NCI-H510A treated with DMSO at 0.1 percent for 48 hours (cell line): ENCODE measurements at regions not wholly inside any gene's neighbourhood (a gene's known extent, or its start where the extent isn't known, plus 50 kb on each side); places are given as distances from the start of the nearest gene placed in this dataset.

Source experiments
- DNase-seq: peaks from one replicate; lab custom pipeline; 2025; lab: John Stamatoyannopoulos, UW

DNA sequence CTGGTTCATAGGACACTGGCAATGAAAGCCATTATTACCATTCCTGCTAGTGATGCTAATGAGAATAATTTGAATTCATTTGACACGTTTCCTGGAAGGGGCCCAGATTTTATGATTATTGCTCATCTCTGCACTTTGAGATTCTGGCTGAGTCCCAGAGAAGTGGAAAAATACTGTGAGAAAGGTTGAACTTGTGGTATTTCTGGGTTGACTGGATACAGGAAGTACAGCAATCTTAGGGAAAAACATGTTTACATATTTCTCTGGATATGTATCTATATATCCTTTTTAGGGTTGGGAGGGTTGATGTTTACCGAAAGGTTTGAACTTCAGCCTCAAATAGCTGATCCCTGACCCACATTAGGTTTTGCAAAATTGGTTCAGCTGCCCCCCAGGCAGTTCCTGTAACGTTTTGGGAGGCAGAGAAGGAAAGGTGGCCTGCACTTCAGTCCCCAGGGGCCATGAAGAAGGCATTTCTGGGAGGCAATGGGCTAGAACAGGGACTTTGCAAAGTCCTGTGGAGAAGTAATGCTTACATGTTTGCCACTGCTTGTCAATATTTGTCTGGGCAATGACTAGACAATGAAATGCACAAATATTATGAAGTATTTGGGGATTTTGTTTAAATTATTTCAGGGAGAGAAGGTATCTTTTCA lies 253.7 kb upstream of the PITRM1 start:
- no peak for DNase-seq

DNA sequence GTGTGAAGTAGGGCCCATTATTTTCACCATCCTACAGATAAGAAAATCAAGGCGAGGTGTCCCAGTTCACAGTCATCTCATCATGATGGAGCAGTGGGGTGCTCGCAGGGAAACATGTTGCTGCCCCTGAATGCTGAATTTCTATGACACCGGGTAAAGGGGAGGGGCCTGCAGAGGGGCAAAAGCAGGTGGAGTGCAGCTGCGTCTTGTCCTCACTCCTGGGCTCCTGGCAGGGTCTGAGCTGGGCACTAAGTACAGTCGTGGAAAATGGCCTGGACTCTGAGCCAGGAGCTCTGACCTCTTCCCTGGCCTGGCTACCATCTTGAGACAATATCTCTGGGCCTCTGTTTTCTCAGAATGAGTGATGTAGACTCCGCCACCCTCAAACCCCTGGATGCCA lies 253.1 kb upstream of the PITRM1 start:
- DNase-seq: no peak

DNA sequence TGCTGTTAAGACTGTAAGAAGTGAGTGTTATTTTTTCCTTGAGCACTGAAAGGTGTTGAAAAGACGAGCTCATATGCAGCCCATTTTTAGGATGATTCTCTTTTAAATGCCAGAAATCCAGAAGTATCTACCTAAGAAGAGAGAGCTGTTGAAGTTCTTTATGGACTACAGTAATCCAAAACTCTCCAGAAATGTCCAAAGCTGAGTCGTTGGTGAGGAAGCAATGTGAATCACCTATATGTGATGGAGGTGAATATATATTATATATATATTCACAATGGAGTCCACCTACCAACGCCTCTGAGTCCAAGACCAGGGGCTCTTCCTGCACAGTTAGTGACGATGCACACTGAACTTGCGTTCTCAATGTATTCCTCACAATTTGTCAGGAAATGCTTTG lies 252.7 kb upstream of the PITRM1 start:
- no peak for DNase-seq

DNA sequence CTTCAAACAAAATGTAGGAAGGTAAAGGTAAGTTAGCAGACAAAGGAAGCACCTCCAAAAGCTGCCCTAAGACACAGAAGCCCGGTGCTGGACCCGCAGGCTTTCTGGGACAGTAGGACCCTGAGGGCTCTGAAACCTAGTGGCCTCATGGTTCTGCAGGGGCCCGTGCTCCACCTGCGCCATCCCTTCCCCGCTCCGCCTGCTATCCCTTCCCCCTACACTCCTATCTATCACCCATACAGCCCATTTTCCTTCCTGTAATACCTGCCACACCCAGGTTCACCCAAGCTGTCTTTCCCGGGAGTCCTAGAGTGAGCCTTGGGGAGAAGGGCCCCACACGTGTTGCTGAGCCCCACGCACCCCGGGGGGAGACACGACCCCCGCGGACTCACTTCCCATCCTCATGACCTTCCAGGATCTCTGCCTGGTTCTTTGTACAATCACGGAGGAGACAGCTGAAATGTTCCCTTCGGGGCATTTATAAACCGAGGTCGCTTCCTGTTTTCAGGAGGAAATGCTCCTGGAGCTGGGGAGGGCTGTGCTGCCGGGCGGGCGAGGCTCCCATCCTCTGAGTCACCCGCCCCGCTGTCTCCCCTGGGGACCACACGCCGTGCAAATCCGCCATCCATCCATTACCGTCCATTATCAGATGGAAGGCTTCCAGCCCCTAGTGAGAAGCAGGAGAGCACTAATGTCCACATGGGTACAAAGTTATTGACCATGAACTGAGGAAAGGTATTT lies 251.7 kb upstream of the PITRM1 start:
- DNase-seq: no peak

DNA sequence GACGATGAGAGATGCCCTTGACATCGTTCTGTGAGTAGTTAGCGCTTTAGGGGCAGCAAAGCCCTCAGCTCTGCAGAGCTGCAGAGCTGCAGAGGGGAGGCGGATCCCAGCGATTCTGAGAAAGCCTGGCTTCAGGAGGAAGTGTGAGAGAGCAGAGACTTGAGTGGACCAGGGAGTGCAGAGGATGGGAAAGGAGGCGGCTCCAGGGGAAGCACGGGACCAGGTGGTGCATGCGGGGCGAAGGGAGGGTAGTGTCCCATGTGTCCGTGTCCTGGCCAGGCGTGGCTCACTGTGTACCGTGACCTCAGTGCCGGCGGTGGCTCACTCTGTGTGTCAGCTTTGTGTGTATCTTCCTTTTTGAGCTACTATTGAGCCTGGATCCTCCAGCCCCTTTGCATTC lies 250.8 kb upstream of the PITRM1 start:
- no peak for DNase-seq

DNA sequence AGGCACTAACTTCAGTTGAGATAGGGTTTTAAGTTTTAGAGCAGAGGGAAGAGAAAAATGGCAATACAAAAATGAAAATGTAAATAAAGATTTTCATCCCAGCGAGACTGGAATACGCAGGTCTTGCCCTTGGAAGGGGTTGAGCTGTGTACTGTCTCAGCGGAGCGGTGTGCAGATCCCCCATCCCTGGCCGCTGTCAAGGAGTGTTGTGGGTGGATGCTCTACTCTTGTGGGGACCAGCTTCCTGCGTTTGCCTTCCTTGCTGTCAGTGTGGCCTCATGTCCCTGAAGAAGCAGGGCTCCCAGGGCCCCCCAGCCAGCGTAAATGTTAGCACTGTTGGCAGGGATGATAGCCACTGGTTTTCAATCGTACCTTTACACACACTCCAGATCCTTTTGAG lies 249.7 kb upstream of the PITRM1 start:
- DNase-seq: no peak

DNA sequence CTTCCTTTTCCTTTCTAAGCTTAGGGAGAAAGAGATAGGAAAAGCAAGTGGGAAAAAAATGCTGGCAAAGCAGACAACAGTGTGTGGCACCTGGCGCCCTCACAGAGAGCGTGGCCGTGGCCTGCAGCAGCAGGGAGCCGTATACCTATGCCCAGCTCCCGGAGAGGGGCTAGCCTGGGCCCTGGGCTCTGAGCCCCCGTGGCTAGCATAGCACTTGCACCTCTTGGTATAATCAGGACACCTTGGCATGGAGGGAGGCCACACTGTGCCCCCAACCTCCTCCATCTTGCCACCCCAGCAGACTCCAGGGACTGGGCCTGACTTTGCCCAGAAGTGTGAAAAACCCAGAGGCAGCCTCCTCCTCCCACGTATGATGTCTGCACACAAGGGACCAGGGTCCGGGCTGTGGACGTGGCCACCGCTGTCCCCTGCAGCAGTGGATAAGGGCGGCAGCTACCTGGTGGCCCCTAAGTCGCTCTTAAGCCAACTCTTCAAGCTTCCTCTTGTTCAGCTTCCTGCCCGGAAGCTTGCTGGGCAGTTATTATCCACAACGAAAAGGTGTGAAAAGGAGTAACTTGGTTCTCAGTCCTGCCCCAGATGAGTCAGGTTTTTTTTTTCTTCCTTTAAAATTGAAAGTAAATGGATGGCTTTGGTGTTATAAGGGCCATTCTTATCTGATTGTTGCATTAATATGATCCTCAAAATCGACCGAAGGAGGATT lies 249.1 kb upstream of the PITRM1 start:
- no peak for DNase-seq

DNA sequence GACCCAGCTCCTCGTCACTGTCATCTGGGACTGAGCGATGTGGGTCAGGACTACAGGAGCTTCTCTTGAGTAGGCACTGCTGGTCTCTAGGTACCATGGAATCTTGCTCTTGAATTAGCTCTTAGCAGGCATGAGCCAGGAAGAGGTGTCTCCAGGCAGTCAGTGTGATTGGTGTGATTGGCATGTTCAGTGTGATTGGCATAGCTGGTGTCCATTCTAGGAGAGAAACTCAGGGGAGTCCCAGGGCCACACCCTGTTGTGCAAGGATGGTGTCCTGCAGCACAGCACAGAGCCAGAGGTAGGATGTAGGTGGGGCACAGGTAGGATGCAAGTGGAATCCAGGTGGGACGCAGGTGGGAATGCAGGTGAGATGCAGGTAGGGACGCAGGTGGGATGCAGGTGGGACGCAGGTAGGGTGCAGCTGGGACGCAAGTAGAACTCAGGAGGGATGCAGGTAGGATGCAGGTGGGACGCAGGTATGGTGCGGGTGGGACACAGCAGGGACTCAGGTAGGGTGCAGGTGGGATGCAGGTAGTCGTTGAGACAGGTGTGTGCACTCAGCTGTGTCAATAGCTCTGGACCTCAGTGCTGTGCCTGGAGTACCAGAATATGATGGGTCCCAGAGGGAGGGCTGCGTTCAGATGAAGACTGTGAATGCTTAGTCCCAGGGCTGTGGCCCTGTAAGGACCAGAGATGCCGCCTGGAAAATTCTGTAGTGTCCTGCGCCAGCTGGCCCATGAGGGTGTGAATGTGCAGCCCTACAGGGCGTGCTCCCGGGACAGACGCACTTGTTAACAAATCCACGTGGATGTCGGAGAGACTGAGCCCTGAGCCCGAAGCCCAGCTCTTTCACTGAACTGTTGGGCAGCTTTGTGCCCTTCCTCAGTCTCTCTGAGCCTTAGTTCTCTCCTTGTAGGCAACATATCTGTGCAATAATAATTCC lies 248.2 kb upstream of the PITRM1 start:
- no peak for DNase-seq

DNA sequence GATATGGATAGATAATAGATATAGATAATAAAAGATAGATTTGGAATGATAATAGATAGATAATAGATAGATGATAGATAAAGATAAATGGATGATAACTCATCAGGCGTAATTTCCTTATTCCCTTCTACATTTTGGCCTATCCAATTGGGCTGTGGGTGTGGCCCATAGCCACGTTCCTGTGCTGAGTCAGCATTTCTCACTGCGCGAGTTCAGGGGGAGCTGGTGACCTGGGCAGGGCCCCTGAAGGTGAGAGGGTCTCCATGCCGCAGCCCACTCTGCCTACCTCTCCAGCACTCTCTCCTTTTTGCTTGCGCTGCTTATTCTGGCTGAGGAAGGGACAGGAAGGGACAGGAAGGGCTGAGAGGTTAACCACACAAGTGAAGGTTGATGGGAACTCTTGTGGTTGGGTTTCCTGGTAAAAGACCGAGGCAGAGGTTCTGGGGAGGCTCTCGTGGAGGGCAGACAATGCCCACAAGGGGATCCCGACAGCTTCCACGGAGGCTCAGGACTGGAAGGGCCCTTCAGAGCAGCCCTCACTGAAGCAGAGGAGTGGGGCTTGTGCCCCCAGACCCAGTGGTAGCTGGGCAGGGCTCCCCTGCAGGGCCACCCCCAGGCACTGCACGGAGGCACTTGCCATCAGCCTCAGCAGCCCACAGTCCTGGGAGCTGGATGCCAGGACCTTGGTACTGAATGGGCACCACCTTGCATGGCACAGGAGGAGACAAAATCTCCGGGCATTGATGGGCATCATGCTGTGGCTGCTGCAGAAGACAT lies 247.3 kb upstream of the PITRM1 start:
- no peak for DNase-seq

DNA sequence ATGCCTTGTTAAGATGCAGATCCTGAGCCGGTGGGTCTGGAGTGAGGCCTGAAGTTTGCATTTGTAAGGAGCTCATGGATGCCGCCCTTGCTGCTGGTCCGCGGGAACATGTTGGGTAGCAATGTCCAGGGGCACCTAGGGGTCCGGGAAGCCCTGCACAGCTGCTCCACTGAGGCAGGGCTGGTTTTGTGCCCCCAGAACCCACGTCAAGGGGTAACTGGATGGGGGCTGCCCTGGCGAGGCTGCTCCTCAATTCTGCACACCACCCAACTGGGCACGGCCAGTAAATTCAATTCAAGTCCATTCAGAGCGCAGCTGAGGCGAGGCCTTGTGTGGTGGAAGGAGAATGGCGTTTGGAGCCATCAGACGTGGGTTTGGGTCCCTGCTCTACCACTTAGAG lies 246.3 kb upstream of the PITRM1 start:
- no peak for DNase-seq

DNA sequence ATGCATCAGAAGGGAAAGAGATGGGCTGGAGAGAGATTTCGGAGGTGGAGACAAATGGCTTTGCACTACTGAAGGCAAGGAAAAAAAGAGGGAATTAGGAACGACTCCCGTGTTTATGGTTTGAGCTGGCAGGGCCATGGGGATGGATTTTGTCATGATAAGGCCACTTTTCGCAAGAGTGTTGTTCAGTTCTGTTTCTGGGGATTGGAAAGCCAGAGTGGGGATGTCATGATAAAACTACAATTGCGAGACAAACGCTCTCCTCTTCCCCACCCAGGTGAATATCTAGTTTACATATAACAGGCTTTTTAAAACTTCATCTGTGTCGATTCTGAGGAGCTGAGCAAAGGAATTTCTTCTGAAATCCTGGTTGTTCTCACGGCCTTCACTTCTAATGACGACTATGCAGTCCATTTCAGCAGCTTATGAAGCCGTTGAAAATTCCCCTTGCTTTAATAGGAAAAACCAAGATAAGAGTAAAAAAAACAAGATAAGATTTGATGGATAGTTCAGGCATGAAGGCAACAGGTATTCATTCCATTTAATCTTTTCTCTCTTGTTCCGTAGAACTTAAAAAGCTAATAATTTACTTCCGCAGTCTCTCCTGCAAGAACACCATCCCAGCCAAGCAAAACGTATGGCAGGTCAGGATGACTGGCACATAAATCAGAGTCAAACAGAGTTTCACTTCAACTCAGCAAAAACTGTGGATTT lies 245.6 kb upstream of the PITRM1 start:
- DNase-seq: no peak

DNA sequence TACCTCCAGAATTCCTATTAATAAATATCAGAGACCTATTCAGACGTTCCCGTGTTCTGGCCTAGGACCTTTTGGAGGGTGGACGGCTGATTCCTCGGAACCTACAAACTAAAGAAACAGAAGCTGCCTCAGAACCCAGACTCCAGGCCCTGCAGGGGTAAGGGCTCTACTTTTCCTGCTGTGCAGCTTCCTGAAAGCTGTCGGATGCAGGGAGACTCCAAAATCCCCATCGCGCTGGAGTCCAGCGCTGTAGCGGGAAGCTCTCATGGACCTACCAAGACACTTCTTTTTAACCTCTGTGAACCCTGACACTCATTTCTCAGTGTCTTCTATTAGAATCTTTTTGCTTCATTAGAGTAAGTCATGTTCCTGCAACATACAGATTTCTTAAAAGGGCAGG lies 244.5 kb upstream of the PITRM1 start:
- DNase-seq: no peak

DNA sequence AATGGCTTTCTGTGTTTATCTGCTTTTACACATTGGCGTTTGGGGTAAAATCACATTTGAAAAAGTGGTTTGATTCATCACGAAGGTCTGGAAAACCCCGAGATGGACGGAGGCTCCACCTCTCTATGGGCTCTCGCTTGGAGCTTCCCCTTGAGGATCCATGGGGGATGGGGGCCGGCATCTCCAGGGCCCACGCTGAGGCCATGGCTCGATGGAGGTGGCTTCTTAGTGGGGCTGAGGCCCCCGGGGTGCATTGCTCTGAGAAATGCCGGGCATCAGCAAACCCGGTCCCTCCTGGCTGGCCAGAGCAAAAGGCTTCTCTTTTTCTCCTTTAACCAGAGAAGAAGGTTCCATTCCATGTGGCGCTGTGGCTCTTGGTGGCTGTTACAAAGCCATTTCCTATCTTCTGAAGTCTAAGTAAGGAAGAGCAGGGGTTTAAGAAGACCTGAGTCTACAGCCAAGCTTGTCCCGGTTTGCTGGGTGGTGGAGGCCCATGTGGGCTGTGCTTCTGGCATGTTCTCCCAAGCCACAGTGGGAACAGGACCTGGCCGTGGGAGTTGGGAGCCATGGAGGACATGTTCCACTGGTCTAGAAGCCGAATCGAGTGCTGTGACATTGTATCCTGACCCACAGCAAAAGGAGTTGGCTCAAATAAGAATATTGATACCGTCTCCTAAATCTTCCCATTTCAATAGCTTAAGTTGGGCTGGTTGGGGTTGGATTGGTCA lies 243.5 kb upstream of the PITRM1 start:
- no peak for DNase-seq

DNA sequence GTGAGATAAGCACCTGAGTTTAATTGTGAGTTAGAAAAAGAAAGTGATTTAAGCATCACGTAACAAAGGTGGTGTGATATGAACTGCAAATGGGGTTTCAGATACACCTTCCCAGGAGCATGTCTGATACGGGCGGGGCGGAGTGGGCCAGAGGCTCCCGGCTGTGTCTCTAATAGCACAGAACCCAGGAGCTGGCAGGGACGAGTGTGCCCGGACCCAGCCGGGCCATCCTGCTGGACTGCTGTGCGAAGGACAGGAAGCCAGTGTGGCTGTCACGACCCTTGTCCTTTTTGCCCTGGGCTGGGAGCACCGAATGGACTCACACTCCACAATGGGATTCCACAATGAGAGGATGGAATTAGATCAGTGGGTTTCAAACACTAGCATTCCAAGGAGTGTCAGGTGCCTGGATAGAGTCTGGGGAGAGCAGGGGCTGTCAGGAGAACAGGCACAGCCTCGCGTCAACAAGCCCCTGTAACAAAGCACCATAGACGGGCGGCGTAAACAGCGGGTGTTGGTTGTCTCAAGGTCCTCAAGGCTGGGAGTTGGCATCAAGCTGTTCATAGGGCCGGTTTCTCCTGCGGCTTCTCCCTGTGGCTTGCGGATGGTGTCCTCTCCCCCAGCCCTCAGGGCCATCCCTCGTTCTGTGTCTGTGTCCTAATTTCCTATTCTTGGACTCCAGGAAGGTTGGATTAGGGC lies 242.6 kb upstream of the PITRM1 start:
- no peak for DNase-seq

DNA sequence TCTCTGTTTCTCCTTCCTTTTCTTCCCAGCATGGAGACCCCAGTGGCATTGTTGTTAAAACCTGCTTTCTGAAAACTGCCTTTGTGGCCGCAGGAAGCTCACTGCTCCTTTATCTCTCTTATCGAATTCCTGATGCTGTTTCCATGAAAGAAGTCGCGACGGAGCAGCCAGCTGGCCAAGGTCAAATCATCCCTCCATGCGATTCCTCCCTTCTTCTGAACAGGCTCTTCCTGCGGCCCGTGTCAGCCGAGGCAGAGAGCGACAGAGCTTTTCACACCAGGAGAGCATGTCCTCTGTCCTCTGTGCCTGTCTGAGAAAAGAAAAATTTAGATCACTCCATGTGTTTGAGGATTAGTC lies 242.1 kb upstream of the PITRM1 start:
- DNase-seq: no peak

DNA sequence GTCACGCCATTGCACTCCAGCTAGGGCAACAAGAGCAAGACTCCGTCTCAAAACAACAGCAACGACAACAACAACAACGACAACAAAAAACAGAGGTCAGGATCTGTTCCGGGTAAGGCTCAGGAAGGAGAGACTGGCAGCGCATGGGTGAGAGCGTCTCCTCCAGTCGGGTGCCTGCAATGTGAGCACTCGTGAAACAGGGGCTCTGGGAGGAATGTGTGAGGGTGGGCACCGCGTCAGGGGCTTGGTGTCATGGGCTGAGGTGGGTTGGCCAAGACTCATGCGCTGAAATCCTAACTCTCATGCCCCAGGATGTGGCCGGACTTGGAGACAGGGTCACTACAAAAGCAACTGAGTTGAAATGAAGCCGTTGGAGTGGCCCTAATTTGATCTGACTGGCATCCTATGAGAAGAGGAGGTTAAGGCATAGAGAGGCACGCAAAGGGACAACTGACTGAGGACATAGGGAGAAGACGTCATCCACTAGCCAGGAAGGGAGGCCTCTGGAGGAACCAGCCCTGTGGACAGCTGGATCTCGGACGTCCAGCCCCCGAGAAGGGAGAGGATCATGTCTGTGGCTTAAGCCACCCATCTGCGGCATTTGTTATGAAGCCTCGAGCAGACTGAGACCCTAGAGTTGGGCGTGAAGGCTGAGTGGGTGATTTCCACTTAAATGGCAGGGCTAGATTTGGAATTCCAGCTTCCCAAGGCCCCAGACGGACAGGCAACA lies 241.5 kb upstream of the PITRM1 start:
- no peak for DNase-seq

DNA sequence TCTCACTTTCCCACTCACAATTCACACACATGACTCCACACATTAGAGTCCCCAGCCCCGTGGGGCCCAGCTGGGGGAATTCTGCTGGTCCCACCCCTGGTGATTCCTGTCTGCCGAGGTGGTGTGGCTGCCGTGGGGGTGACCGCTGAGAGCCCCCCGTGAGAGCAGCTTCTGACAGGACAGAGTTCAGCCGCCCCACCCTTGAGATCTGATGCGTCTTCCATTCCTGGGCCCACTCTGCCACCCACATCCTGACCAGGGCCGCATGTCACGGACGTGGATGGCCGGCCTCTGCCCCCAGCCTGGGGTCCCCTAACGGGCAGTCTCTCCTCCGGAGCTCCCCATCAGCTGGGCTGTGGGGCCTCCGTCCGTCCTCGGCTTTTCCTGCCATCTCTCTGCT lies 240.1 kb upstream of the PITRM1 start:
- DNase-seq: no peak

DNA sequence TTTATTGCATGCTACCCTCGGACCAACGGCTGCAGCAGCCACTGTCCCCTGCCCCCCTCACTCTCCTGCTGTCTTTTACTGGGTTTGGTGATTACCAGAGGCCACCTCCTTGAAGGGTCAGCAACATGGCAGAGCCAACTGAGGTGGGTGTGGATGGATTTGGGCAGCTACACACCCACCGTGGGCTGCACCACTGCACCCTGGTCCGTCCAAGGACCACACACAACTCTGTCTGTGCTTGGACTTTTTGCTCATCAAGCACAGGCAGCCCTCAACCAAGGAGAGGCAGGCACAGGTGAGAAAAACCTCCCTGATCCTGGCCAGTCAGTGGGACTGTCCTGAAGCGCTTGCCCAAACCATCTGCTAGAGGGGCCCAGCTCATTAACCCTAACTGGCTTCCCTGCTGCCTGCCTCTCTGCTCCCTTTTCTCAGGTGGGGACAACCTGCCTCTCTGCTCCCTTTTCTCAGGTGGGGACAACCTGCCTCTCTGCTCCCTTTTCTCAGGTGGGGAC lies 239.5 kb upstream of the PITRM1 start:
- no peak for DNase-seq

DNA sequence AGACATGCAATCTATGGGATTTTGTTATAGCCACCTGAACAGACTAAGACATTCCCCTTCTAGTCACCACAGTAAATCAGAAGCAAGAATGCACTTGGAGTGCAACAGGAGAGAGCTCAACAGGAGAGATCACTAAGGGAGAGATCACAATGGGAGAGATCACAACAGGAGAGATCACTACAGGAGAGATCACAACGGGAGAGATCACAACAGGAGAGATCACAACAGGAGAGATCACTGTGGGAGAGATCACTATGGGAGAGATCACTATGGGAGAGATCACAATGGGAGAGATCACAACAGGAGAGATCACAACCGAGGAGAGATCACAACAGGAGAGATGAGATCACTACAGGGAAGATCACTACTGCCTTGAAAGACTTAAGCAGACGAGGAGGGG lies 238.5 kb upstream of the PITRM1 start:
- DNase-seq: no peak
